ENCODE measurements at regions not wholly inside any gene's neighbourhood (a gene's known extent, or its start where the extent isn't known, plus 50 kb on each side); places are given as distances from the start of the nearest gene placed in this dataset.

DNA sequence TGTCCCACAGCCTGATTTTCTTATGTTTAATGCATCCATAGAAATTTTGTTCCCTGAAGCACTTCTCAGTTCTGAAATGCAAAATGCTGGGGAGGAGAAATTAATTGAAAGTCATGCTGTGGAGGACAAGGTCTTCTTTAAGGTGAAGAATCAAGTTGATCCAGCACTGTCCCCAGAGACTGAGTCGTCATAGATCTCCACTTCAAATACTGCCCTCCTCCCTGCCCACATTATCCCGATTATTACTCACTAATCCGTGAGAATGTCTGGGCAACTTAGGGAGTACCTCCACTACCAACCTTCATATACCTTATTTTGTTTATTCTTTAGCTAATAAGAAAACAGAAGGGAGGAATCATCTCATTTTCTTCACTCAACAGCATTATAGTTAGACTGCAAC lies 70.0 kb upstream of the FMN2 start:
- TF ChIP-seq POLR2AphosphoS5 (IDR thresholded peaks at IDR 0.05) = no peak
- no peak for TF ChIP-seq EP300 (IDR thresholded peaks at IDR 0.05)
- TF ChIP-seq CTCF (IDR thresholded peaks at IDR 0.05) = no peak
- no peak for TF ChIP-seq POLR2A (IDR thresholded peaks at IDR 0.05)
- intact Hi-C loops (cut with DNase I; ENCODE audit: low total_unique reads) = no loop called here

GRCh38 chr1:240027059-240027462 lies 64.6 kb upstream of the FMN2 start:
- intact Hi-C loops (cut with DNase I; ENCODE audit: low total_unique reads) = no loop called here
- Histone ChIP-seq H3K4me3 (no peak overlapping the region), H3K9me3 (no peaks in the 10 kb centered on the region), H3K27me3 (no peaks in the 10 kb centered on the region), H3K36me3 (no peaks in the 10 kb centered on the region), H3K27ac (no peak overlapping the region), H3K4me1 (no peaks in the 10 kb centered on the region)
- peak in 1 of 2 donors; percentile 73 for DNase-seq
- TF ChIP-seq POLR2AphosphoS5 (IDR thresholded peaks at IDR 0.05) (no peak), CTCF (IDR thresholded peaks at IDR 0.05) (peak in 5 of 7 experiments; percentile 49 to 77 (median 60))
- 4 to 9% (median 4%) methylated on average over 5 of the region's 5 CpGs for WGBS, 5 donors

More for the DNA sequence above, 70.0 kb upstream of the FMN2 start:
- H3K36me3 ChIP-seq = no peaks in the 10 kb centered on the region
- H3K4me1 ChIP-seq = no peaks in the 10 kb centered on the region
- DNase-seq = no peak
- H3K9me3 ChIP-seq = peaks cover 0 to 17% (median 8%) of the 10 kb centered on the region in 4 donors
- no peak overlapping the region for H3K4me3 ChIP-seq
- WGBS, 5 donors = 58 to 87% (median 65%) methylated on average over 3 of the region's 3 CpGs
- no peaks in the 10 kb centered on the region for H3K27me3 ChIP-seq
- H3K27ac ChIP-seq = no peak overlapping the region

- intact Hi-C loops (cut with DNase I; ENCODE audit: low total_unique reads) = no loop called here
- Histone ChIP-seq H3K4me1 (no peaks in the 10 kb centered on the region), H3K36me3 (no peaks in the 10 kb centered on the region), H3K9me3 (no peaks in the 10 kb centered on the region), H3K27me3 (no peaks in the 10 kb centered on the region), H3K4me3 (no peak overlapping the region), H3K27ac (no peak overlapping the region)
- 31 to 54% (median 52%) methylated on average over 3 of the region's 3 CpGs for WGBS, 5 donors
- DNase-seq = peak in 1 of 2 donors; percentile 16
- no peak for TF ChIP-seq CTCF (IDR thresholded peaks at IDR 0.05)
- no peak for TF ChIP-seq POLR2A (IDR thresholded peaks at IDR 0.05)
- TF ChIP-seq EP300 (IDR thresholded peaks at IDR 0.05) = no peak
- no peak for TF ChIP-seq POLR2AphosphoS5 (IDR thresholded peaks at IDR 0.05)
These were observed 62.3 kb upstream of the FMN2 start for GRCh38 chr1:240029418-240029817.

DNA sequence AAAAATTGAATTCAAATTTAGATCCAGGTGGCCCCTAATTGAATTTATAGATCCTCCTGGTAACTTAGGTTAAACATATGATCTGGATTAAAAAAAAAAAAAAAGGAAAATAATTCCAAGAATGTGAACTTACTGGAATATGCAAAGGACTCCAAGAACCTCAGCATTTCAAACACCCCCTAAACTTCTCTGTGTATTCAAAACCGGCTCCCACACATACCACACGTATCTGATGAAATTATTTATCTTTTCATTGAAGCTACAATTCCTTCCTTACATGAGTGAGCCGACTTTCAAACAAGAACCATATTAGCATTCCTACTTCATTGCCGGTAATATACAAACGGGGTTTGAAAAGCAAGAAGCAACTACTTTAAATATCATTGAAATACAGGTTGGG lies 61.4 kb upstream of the FMN2 start:
- no peaks in the 10 kb centered on the region for H3K27me3 ChIP-seq
- TF ChIP-seq EP300 (IDR thresholded peaks at IDR 0.05) (no peak), POLR2AphosphoS5 (IDR thresholded peaks at IDR 0.05) (no peak), CTCF (IDR thresholded peaks at IDR 0.05) (no peak), POLR2A (IDR thresholded peaks at IDR 0.05) (no peak)
- intact Hi-C loops (cut with DNase I; ENCODE audit: low total_unique reads) = no loop called here
- H3K4me3 ChIP-seq = no peak overlapping the region
- no peak overlapping the region for H3K27ac ChIP-seq
- H3K4me1 ChIP-seq = no peaks in the 10 kb centered on the region
- no peaks in the 10 kb centered on the region for H3K9me3 ChIP-seq
- 73 to 80% (median 77%) methylated on average over 5 of the region's 5 CpGs for WGBS, 5 donors
- no peaks in the 10 kb centered on the region for H3K36me3 ChIP-seq
- no peak for DNase-seq

Measured in stomach (tissue), 8 donors.